H9 (cell line): ENCODE measurements at regions not wholly inside any gene's neighbourhood (a gene's known extent, or its start where the extent isn't known, plus 50 kb on each side); places are given as distances from the start of the nearest gene placed in this dataset.

Experiments
- DNase-seq: peaks from one replicate; pipeline ENCODE4 v3.0.0-alpha.2; 2017
- H2AFZ ChIP-seq: one replicate; pipeline ENCODE4 v1.6.1; 2013; ENCODE audit warnings: mild to moderate bottlenecking, low read length, control low read depth, moderate library complexity
- H2AK5ac ChIP-seq: 2 replicates; pipeline ENCODE4 v1.6.1; 2013; ENCODE audit warnings: low read length, control low read depth, mixed read lengths; ENCODE audit not compliant: insufficient read length
- H2BK120ac ChIP-seq: one replicate; pipeline ENCODE4 v1.6.1; 2013; ENCODE audit warnings: low read depth, mild to moderate bottlenecking, low read length, control low read depth, inconsistent platforms; ENCODE audit not compliant: poor library complexity, severe bottlenecking
- H2BK12ac ChIP-seq: 2 replicates; pipeline ENCODE4 v1.6.1; 2013; ENCODE audit warnings: low read length, control low read depth, mixed read lengths, low read depth; ENCODE audit not compliant: insufficient read length
- H2BK15ac ChIP-seq: 2 replicates; pipeline ENCODE4 v1.6.1; 2013; ENCODE audit warnings: low read depth, low read length, control low read depth
- H2BK20ac ChIP-seq: one replicate; pipeline ENCODE4 v1.6.1; 2013; ENCODE audit warnings: low read depth, mild to moderate bottlenecking, low read length, control low read depth, inconsistent platforms; ENCODE audit not compliant: poor library complexity, severe bottlenecking
- H2BK5ac ChIP-seq: 2 replicates; pipeline ENCODE4 v1.6.1; 2013; ENCODE audit warnings: low read length, control low read depth, mixed read lengths; ENCODE audit not compliant: insufficient read length
- H3K14ac ChIP-seq: 2 replicates; pipeline ENCODE4 v1.6.1; 2013; ENCODE audit warnings: low read length, control low read depth; ENCODE audit not compliant: insufficient read depth
- H3K18ac ChIP-seq: 2 replicates; pipeline ENCODE4 v1.6.1; 2013; ENCODE audit warnings: low read depth, mild to moderate bottlenecking, mixed read lengths, low read length, control low read depth; ENCODE audit not compliant: insufficient read length
- H3K23ac ChIP-seq: 2 replicates; pipeline ENCODE4 v1.6.1; 2013; ENCODE audit warnings: low read length, control low read depth, mixed read lengths, low read depth; ENCODE audit not compliant: insufficient read length
- H3K23me2 ChIP-seq: 2 replicates; pipeline ENCODE4 v1.6.1; 2013; ENCODE audit warnings: low read depth, mild to moderate bottlenecking, mixed read lengths, low read length, control low read depth; ENCODE audit not compliant: insufficient read length, poor library complexity, severe bottlenecking
- H3K27ac ChIP-seq: 2 replicates; pipeline ENCODE4 v1.5.1; 2013; ENCODE audit warnings: low read length, control low read depth, mixed read lengths, low read depth; ENCODE audit not compliant: insufficient read length
- H3K27me3 ChIP-seq: 2 replicates; pipeline ENCODE4 v1.6.1; 2013; ENCODE audit warnings: low read length, control low read depth, inconsistent platforms; ENCODE audit not compliant: insufficient read depth
- H3K4ac ChIP-seq: 2 replicates; pipeline ENCODE4 v1.6.1; 2013; ENCODE audit warnings: low read depth, mild to moderate bottlenecking, control low read depth, inconsistent platforms, low read length, moderate library complexity
- H3K4me1 ChIP-seq: 2 replicates; pipeline ENCODE4 v1.6.1; 2013; ENCODE audit warnings: low read length, control low read depth, inconsistent platforms; ENCODE audit not compliant: insufficient read depth
- H3K4me2 ChIP-seq: 2 replicates; pipeline ENCODE4 v1.6.1; 2013; ENCODE audit warnings: low read length, control low read depth, mixed read lengths; ENCODE audit not compliant: insufficient read length, insufficient read depth
- H3K56ac ChIP-seq: 2 replicates; pipeline ENCODE4 v1.6.1; 2013; ENCODE audit warnings: low read depth, mild to moderate bottlenecking, mixed read lengths, low read length, control low read depth; ENCODE audit not compliant: insufficient read length
- H3K79me1 ChIP-seq: 2 replicates; pipeline ENCODE4 v1.6.1; 2013; ENCODE audit warnings: low read depth, mild to moderate bottlenecking, moderate library complexity, low read length, control low read depth, inconsistent platforms; ENCODE audit not compliant: insufficient read depth, poor library complexity, severe bottlenecking
- H3K79me2 ChIP-seq: 2 replicates; pipeline ENCODE4 v1.6.1; 2013; ENCODE audit warnings: low read length, control low read depth, inconsistent platforms; ENCODE audit not compliant: insufficient read depth
- H3K9ac ChIP-seq: 2 replicates; pipeline ENCODE4 v1.6.1; 2013; ENCODE audit warnings: low read length, control low read depth, mixed read lengths; ENCODE audit not compliant: insufficient read length; ENCODE audit errors: extremely low read depth
- H3K9me3 ChIP-seq: one replicate; pipeline ENCODE4 v1.6.1; 2013; ENCODE audit warnings: low read depth, low read length, inconsistent platforms; ENCODE audit not compliant: control insufficient read depth
- H3T11ph ChIP-seq: one replicate; pipeline ENCODE4 v1.6.1; 2013; ENCODE audit warnings: mild to moderate bottlenecking, low read length, control low read depth, inconsistent platforms
- H4K20me1 ChIP-seq: one replicate; pipeline ENCODE4 v1.6.1; 2013; ENCODE audit not compliant: control insufficient read depth, insufficient read length, insufficient read depth
- H4K5ac ChIP-seq: 2 replicates; pipeline ENCODE4 v1.6.1; 2013; ENCODE audit warnings: low read depth, mild to moderate bottlenecking, mixed read lengths, low read length, control low read depth; ENCODE audit not compliant: insufficient read length
- H4K8ac ChIP-seq: replicated peaks from 2 replicates; pipeline ENCODE4 v1.6.1; 2013; ENCODE audit warnings: low read length, control low read depth, mixed read lengths, low read depth; ENCODE audit not compliant: insufficient read length
- H4K91ac ChIP-seq: 2 replicates; pipeline ENCODE4 v1.6.1; 2013; ENCODE audit warnings: low read depth, mild to moderate bottlenecking, moderate library complexity, mixed read lengths, low read length, control low read depth; ENCODE audit not compliant: insufficient read length
- H3K27ac Mint-ChIP-seq, 3 experiments: 2 replicates in 2 of 3; 3 replicates in 1 of 3; pipeline ENCODE4 v1.8.0; 2020 to 2021; ENCODE audit warnings: mixed read lengths in 3 of 3, mild to moderate bottlenecking in 1 of 3, moderate library complexity in 1 of 3
- H3K27me3 Mint-ChIP-seq: 2 replicates; pipeline ENCODE4 v1.8.0; 2021; ENCODE audit warnings: low read depth, mild to moderate bottlenecking, moderate library complexity, mixed read lengths
- H3K36me3 Mint-ChIP-seq, 3 experiments: 2 replicates in 2 of 3; 3 replicates in 1 of 3; pipeline ENCODE4 v1.8.0; 2020 to 2021; ENCODE audit warnings: low read depth in 3 of 3, mixed read lengths in 3 of 3; ENCODE audit not compliant: insufficient read depth in 1 of 3
- H3K4me1 Mint-ChIP-seq, 2 experiments: 2 replicates each; pipeline ENCODE4 v1.8.0; 2020; ENCODE audit warnings: mixed read lengths in 2 of 2
- H3K4me3 Mint-ChIP-seq, 2 experiments: 2 replicates in 1 of 2; 3 replicates in 1 of 2; pipeline ENCODE4 v1.8.0; 2020 to 2021; ENCODE audit warnings: mild to moderate bottlenecking in 2 of 2, mixed read lengths in 2 of 2, moderate library complexity in 1 of 2
- H3K9me3 Mint-ChIP-seq, 2 experiments: 2 replicates in 1 of 2; 3 replicates in 1 of 2; pipeline ENCODE4 v1.8.0; 2020; ENCODE audit warnings: mild to moderate bottlenecking in 2 of 2, mixed read lengths in 2 of 2, moderate library complexity in 1 of 2
- WGBS: extraction: QIAGEN DNeasy Blood & Tissue Kit; methylation state at CpG from one replicate; pipeline ENCODE4 v1.1.7; 2013; ENCODE audit warnings: missing lambda C conversion rate, low lambda C conversion rate, mixed read lengths; ENCODE audit not compliant: insufficient read length; ENCODE audit errors: extremely low coverage; 5-methylcytosine and 5-hydroxymethylcytosine counted together
- TF ChIP-seq, protein P1 (sequence below): fragments of 200-600 bp; sonication (generic); conservative IDR thresholded peaks from 3 replicates; pipeline ENCODE4 v1.8.0; 2021; ENCODE audit warnings: antibody characterized with exemption, mild to moderate bottlenecking

DNA sequence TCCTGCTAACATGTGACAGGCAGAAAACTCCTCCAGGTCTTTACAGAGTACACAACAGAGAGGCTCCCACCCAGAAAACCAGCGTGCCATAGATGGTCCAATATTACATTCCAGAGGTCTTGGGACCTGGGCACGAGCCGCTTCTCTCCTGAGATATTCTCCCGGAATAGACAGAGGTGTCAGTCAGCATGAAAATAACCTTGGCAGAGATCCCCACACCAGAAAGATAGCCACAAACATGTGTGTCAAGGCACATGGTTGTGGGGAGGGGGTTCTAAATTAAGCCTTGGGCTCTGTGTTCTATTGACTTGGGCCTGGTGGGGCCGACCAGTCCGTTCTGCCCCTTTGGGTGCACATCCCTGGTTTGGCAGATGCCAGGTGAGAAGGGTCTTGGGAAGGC lies 78.4 kb downstream of the BOD1 start:
- Mint-ChIP-seq H3K4me1 (no peaks in the 10 kb centered on the region), H3K27me3 (peaks cover 21% of the 10 kb centered on the region)
- WGBS = no CpG with 5 or more reads among the region's 6 CpGs

More for the DNA sequence above, 78.4 kb downstream of the BOD1 start:
- Histone ChIP-seq H3K9me3 (no peaks in the 10 kb centered on the region), H3K23ac (no peak overlapping the region), H3K4me2 (no peak overlapping the region), H3K9ac (no peak overlapping the region), H3K4me1 (no peaks in the 10 kb centered on the region), H4K5ac (no peak overlapping the region), H2BK20ac (no peak overlapping the region), H3K56ac (no peak overlapping the region), H2BK12ac (no peak overlapping the region), H2AK5ac (no peak overlapping the region), H2BK120ac (no peak overlapping the region), H3K79me1 (no peaks in the 10 kb centered on the region), H3K27me3 (no peaks in the 10 kb centered on the region), H3K14ac (no peak overlapping the region), H3K79me2 (no peaks in the 10 kb centered on the region), H3K4ac (no peak overlapping the region), H2AFZ (no peak overlapping the region), H3K23me2 (no peaks in the 10 kb centered on the region), H4K91ac (no peak overlapping the region), H2BK15ac (no peak overlapping the region), H3T11ph (no peak overlapping the region), H4K20me1 (no peaks in the 10 kb centered on the region), H2BK5ac (no peak overlapping the region), H3K18ac (no peak overlapping the region), H4K8ac (no peak overlapping the region), H3K27ac (no peak overlapping the region)
- no peak for DNase-seq
- H3K4me3 Mint-ChIP-seq = no peak overlapping the region
- H3K27ac Mint-ChIP-seq = no peak overlapping the region
- TF ChIP-seq, protein P1, sequence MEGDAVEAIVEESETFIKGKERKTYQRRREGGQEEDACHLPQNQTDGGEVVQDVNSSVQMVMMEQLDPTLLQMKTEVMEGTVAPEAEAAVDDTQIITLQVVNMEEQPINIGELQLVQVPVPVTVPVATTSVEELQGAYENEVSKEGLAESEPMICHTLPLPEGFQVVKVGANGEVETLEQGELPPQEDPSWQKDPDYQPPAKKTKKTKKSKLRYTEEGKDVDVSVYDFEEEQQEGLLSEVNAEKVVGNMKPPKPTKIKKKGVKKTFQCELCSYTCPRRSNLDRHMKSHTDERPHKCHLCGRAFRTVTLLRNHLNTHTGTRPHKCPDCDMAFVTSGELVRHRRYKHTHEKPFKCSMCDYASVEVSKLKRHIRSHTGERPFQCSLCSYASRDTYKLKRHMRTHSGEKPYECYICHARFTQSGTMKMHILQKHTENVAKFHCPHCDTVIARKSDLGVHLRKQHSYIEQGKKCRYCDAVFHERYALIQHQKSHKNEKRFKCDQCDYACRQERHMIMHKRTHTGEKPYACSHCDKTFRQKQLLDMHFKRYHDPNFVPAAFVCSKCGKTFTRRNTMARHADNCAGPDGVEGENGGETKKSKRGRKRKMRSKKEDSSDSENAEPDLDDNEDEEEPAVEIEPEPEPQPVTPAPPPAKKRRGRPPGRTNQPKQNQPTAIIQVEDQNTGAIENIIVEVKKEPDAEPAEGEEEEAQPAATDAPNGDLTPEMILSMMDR = no peak
- H3K36me3 Mint-ChIP-seq = no peaks in the 10 kb centered on the region
- no peaks in the 10 kb centered on the region; a peak in 1 of 5 replicates for H3K9me3 Mint-ChIP-seq
